Activated CD4-positive, alpha-beta T cell treated with anti-CD3 and anti-CD28 coated beads for 36 hours (primary cell): ENCODE measurements at regions not wholly inside any gene's neighbourhood (a gene's known extent, or its start where the extent isn't known, plus 50 kb on each side); places are given as distances from the start of the nearest gene placed in this dataset.
A peak's percentile ranks its signal among the peaks of the same experiment; 100 is the strongest.

Experiments
- ATAC-seq: fragments of 200-7000 bp; cut with Tn5 transposase; one replicate; pipeline ENCODE4 v1.10.0; 2021; ENCODE audit warnings: mild to moderate bottlenecking, moderate library complexity
- CTCF ChIA-PET: fragments of 350-600 bp; sonication (Branson Sonifier 250); formaldehyde crosslinking; loops from one replicate; lab custom pipeline; 2021; ENCODE audit warnings: antibody characterized with exemption; lab: Charles Lee
- POLR2A ChIA-PET: fragments of 350-600 bp; sonication (Branson Sonifier 250); formaldehyde crosslinking; loops from one replicate; lab custom pipeline; 2021; ENCODE audit warnings: antibody characterized with exemption, inconsistent platforms; lab: Charles Lee
- DNase-seq: peaks from one replicate; pipeline ENCODE4 v3.0.0-alpha.2; 2020
- H3K27ac Mint-ChIP-seq: one replicate; pipeline ENCODE4 v1.8.0; 2021; ENCODE audit warnings: mixed read lengths
- H3K27me3 Mint-ChIP-seq: one replicate; pipeline ENCODE4 v1.8.0; 2021; ENCODE audit warnings: mixed read lengths
- H3K36me3 Mint-ChIP-seq: one replicate; pipeline ENCODE4 v1.8.0; 2021; ENCODE audit warnings: low read depth, mixed read lengths
- H3K4me1 Mint-ChIP-seq: one replicate; pipeline ENCODE4 v1.8.0; 2021; ENCODE audit warnings: mixed read lengths
- H3K4me3 Mint-ChIP-seq: one replicate; pipeline ENCODE4 v1.8.0; 2021; ENCODE audit warnings: mild to moderate bottlenecking, moderate library complexity, mixed read lengths
- H3K9me3 Mint-ChIP-seq: one replicate; pipeline ENCODE4 v1.8.0; 2021; ENCODE audit warnings: low read depth, mixed read lengths
- intact Hi-C, 2 experiments: fragments of 100-400 bp; cut with DNase I in 1 of 2; cut with micrococcal nuclease in 1 of 2; formaldehyde crosslinking; loops; one replicate each; pipeline versions ENCODE4 v1.14.2 to v1.15.1; 2022 to 2024; cut with DNase I, micrococcal nuclease

- no peak for ATAC-seq
- H3K4me1 Mint-ChIP-seq, result no peaks in the 10 kb centered on the region
- no peak for DNase-seq
- ChIA-PET CTCF (no interaction called here), POLR2A (no interaction called here)
- H3K36me3 Mint-ChIP-seq, result no peaks in the 10 kb centered on the region
- intact Hi-C loops, result no loop called here
- no peak overlapping the region for H3K27ac Mint-ChIP-seq
- no peaks in the 10 kb centered on the region for H3K9me3 Mint-ChIP-seq
- no peaks in the 10 kb centered on the region for H3K27me3 Mint-ChIP-seq
- H3K4me3 Mint-ChIP-seq, result no peak overlapping the region
These were observed 139.6 kb downstream of the SOCS6 start for GRCh38 chr18:70428439-70428838.

- H3K9me3 Mint-ChIP-seq, result no peaks in the 10 kb centered on the region
- ATAC-seq (no peak), DNase-seq (no peak)
- H3K36me3 Mint-ChIP-seq, result no peaks in the 10 kb centered on the region
- peaks cover 5% of the 10 kb centered on the region for H3K4me1 Mint-ChIP-seq
- H3K27ac Mint-ChIP-seq, result no peak overlapping the region
- no peak overlapping the region for H3K4me3 Mint-ChIP-seq
- CTCF ChIA-PET, result no interaction called here
- intact Hi-C loops, result no loop called here
- H3K27me3 Mint-ChIP-seq, result no peaks in the 10 kb centered on the region
- POLR2A ChIA-PET, result no interaction called here
These were observed 138.0 kb downstream of the SOCS6 start for GRCh38 chr18:70426818-70427217.

GRCh38 chr18:70425236-70425635 lies 136.4 kb downstream of the SOCS6 start:
- ATAC-seq, result no peak

GRCh38 chr18:70423988-70424387 lies 135.1 kb downstream of the SOCS6 start:
- intact Hi-C loops, result no loop called here
- H3K36me3 Mint-ChIP-seq, result no peaks in the 10 kb centered on the region
- H3K4me3 Mint-ChIP-seq, result no peak overlapping the region
- H3K27me3 Mint-ChIP-seq, result peaks cover 8% of the 10 kb centered on the region
- POLR2A ChIA-PET, result no interaction called here
- no peak for ATAC-seq
- CTCF ChIA-PET, result no interaction called here
- H3K9me3 Mint-ChIP-seq, result no peaks in the 10 kb centered on the region
- no peak overlapping the region for H3K27ac Mint-ChIP-seq
- no peak for DNase-seq
- H3K4me1 Mint-ChIP-seq, result peaks cover 7% of the 10 kb centered on the region

More at GRCh38 chr18:70425236-70425635, 136.4 kb downstream of the SOCS6 start:
- Mint-ChIP-seq H3K27ac (no peak overlapping the region), H3K9me3 (no peaks in the 10 kb centered on the region), H3K4me3 (no peak overlapping the region), H3K4me1 (peaks cover 5% of the 10 kb centered on the region), H3K27me3 (peaks cover 4% of the 10 kb centered on the region), H3K36me3 (no peaks in the 10 kb centered on the region)
- CTCF ChIA-PET, result interaction anchor here (0.7 kb wide), 1 partner anchor 9 kb away, joined by 3 read pairs; no protein-coding TSS in a partner anchor
- intact Hi-C loops, result no loop called here
- no peak for DNase-seq
- POLR2A ChIA-PET, result no interaction called here

- no peaks in the 10 kb centered on the region for H3K9me3 Mint-ChIP-seq
- CTCF ChIA-PET, result interaction anchor here (0.6 kb wide), 1 partner anchor 11 kb away, joined by 3 read pairs; no protein-coding TSS in a partner anchor
- H3K4me3 Mint-ChIP-seq, result no peak overlapping the region
- no peaks in the 10 kb centered on the region for H3K36me3 Mint-ChIP-seq
- intact Hi-C loops, result no loop called here
- ATAC-seq, result no peak
- H3K27me3 Mint-ChIP-seq, result peaks cover 13% of the 10 kb centered on the region
- POLR2A ChIA-PET, result interaction anchor here (0.6 kb wide), 1 partner anchor 90 kb away, joined by 3 read pairs; no protein-coding TSS in a partner anchor
- no peak for DNase-seq
- H3K27ac Mint-ChIP-seq, result no peak overlapping the region
- peaks cover 7% of the 10 kb centered on the region for H3K4me1 Mint-ChIP-seq
These were observed 134.3 kb downstream of the SOCS6 start for GRCh38 chr18:70423120-70423519.

- Mint-ChIP-seq H3K36me3 (no peaks in the 10 kb centered on the region), H3K27me3 (peaks cover 16% of the 10 kb centered on the region), H3K27ac (no peak overlapping the region), H3K4me1 (peaks cover 7% of the 10 kb centered on the region), H3K4me3 (no peak overlapping the region), H3K9me3 (no peaks in the 10 kb centered on the region)
- CTCF ChIA-PET, result interaction anchor here (0.7 to 1.4 kb wide), 3 partner anchors 33 to 743 kb away, joined by 3 to 5 read pairs (median 3); no protein-coding TSS in a partner anchor
- POLR2A ChIA-PET, result interaction anchor here (0.5 to 0.6 kb wide), 2 partner anchors 89 to 216 kb away, joined by 3 to 9 read pairs; no protein-coding TSS in a partner anchor
- DNase-seq (no peak), ATAC-seq (no peak)
- intact Hi-C loops, result no loop called here
These were observed 133.6 kb downstream of the SOCS6 start for GRCh38 chr18:70422391-70422965.

- CTCF ChIA-PET, result interaction anchor here (0.7 to 1.4 kb wide), 4 partner anchors 33 to 744 kb away, joined by 3 to 5 read pairs (median 3); no protein-coding TSS in a partner anchor
- no peak for ATAC-seq
- Mint-ChIP-seq H3K9me3 (no peaks in the 10 kb centered on the region), H3K27me3 (peaks cover 16% of the 10 kb centered on the region), H3K4me1 (peaks cover 7% of the 10 kb centered on the region), H3K36me3 (no peaks in the 10 kb centered on the region), H3K27ac (no peak overlapping the region), H3K4me3 (no peak overlapping the region)
- POLR2A ChIA-PET, result interaction anchor here (0.5 kb wide), 1 partner anchor 216 kb away, joined by 9 read pairs; no protein-coding TSS in a partner anchor
- peak; percentile 16 for DNase-seq
- intact Hi-C loops, result no loop called here
These were observed 132.9 kb downstream of the SOCS6 start for GRCh38 chr18:70421471-70422390.

GRCh38 chr18:70420146-70420898 lies 131.5 kb downstream of the SOCS6 start:
- ChIA-PET CTCF (no interaction called here), POLR2A (no interaction called here)
- H3K9me3 Mint-ChIP-seq, result no peaks in the 10 kb centered on the region
- H3K4me1 Mint-ChIP-seq, result peaks cover 7% of the 10 kb centered on the region
- ATAC-seq (no peak), DNase-seq (no peak)
- no peak overlapping the region for H3K4me3 Mint-ChIP-seq
- no peaks in the 10 kb centered on the region for H3K36me3 Mint-ChIP-seq
- H3K27me3 Mint-ChIP-seq, result peaks cover 19% of the 10 kb centered on the region
- intact Hi-C loops, result no loop called here
- no peak overlapping the region for H3K27ac Mint-ChIP-seq

GRCh38 chr18:70419526-70419925 lies 130.7 kb downstream of the SOCS6 start:
- Mint-ChIP-seq H3K4me3 (no peak overlapping the region), H3K4me1 (peaks cover 7% of the 10 kb centered on the region), H3K27me3 (peaks cover 19% of the 10 kb centered on the region), H3K9me3 (no peaks in the 10 kb centered on the region), H3K36me3 (no peaks in the 10 kb centered on the region), H3K27ac (no peak overlapping the region)
- no peak for ATAC-seq
- ChIA-PET CTCF (no interaction called here), POLR2A (no interaction called here)
- DNase-seq, result no peak
- intact Hi-C loops, result no loop called here

GRCh38 chr18:70418546-70419311 lies 129.9 kb downstream of the SOCS6 start:
- Mint-ChIP-seq H3K27ac (no peak overlapping the region), H3K9me3 (no peaks in the 10 kb centered on the region), H3K4me1 (peaks cover 7% of the 10 kb centered on the region), H3K27me3 (peaks cover 19% of the 10 kb centered on the region), H3K36me3 (no peaks in the 10 kb centered on the region), H3K4me3 (no peak overlapping the region)
- POLR2A ChIA-PET, result interaction anchor here (0.6 kb wide), 1 partner anchor 213 kb away, joined by 4 read pairs; no protein-coding TSS in a partner anchor
- ATAC-seq, result peak; percentile 64
- CTCF ChIA-PET, result interaction anchor here (0.7 to 1.2 kb wide), 2 partner anchors 72 to 458 kb away, joined by 3 read pairs; no protein-coding TSS in a partner anchor
- intact Hi-C loops, result no loop called here
- DNase-seq, result peak; percentile 11
